Left lung (tissue), 4 donors: ENCODE measurements at regions not wholly inside any gene's neighbourhood (a gene's known extent, or its start where the extent isn't known, plus 50 kb on each side); places are given as distances from the start of the nearest gene placed in this dataset.
A peak's percentile ranks its signal among the peaks of the same experiment; 100 is the strongest.

Experiments
- ATAC-seq: fragments of 200-7000 bp; cut with Tn5 transposase; one replicate; pipeline ENCODE4 v1.9.1; 2020; ENCODE audit warnings: moderate library complexity
- DNase-seq, 4 donors: peaks; one replicate each; pipeline ENCODE4 v3.0.0-alpha.2; 2013 to 2020
- H3K27ac ChIP-seq, 2 donors: fragments of 200-600 bp; sonication (generic) in 1 of 2; one replicate each; pipeline versions ENCODE4 v1.5.0 to v1.8.0; 2020 to 2021
- H3K27me3 ChIP-seq, 2 donors: fragments of 200-600 bp; sonication (generic) in 1 of 2; one replicate each; pipeline versions ENCODE4 v1.5.0 to v1.8.0; 2020 to 2021
- H3K36me3 ChIP-seq, 2 donors: fragments of 200-600 bp; sonication (generic) in 1 of 2; one replicate each; pipeline versions ENCODE4 v1.5.0 to v1.8.0; 2020 to 2021
- H3K4me1 ChIP-seq, 2 donors: fragments of 200-600 bp; one replicate each; pipeline ENCODE4 v1.8.0; 2021
- H3K4me3 ChIP-seq, 2 donors: fragments of 200-600 bp; sonication (generic) in 1 of 2; one replicate each; pipeline versions ENCODE4 v1.5.0 to v1.8.0; 2020 to 2021; ENCODE audit warnings: mild to moderate bottlenecking in 1 of 2
- H3K9me3 ChIP-seq, 2 donors: fragments of 200-600 bp; sonication (generic) in 1 of 2; one replicate each; pipeline versions ENCODE4 v1.5.0 to v1.8.0; 2020 to 2021
- CTCF ChIP-seq, 2 donors: fragments of 200-600 bp; sonication (generic) in 1 of 2; IDR thresholded peaks; one replicate each; pipeline versions ENCODE4 v1.5.0 to v1.8.0; 2021; ENCODE audit warnings: antibody characterized with exemption in 2 of 2
- intact Hi-C, 2 donors: fragments of 100-400 bp; cut with DNase I; formaldehyde crosslinking; loops; one replicate each; pipeline versions ENCODE4 v1.11.2 to v1.14.2; 2022
- donor health status: DM: no; HTN: yes; CAD: no.
- donor health status: DM: no; HTN: no; CAD: no.

- Histone ChIP-seq H3K36me3 (no peaks in the 10 kb centered on the region), H3K9me3 (peaks cover 0 to 2% of the 10 kb centered on the region in 2 donors), H3K27ac (no peak overlapping the region), H3K4me3 (no peak overlapping the region), H3K27me3 (no peaks in the 10 kb centered on the region), H3K4me1 (no peaks in the 10 kb centered on the region)
- peak; percentile 59 for ATAC-seq
- no peak for DNase-seq
- intact Hi-C loops: no loop called here
- no peak for TF ChIP-seq CTCF (IDR thresholded peaks at IDR 0.05)
Observed at GRCh38 chr13:59112221-59112718, 1051.5 kb downstream of the DIAPH3 start.

GRCh38 chr13:59119475-59119874 lies 1044.3 kb downstream of the DIAPH3 start:
- no peak for TF ChIP-seq CTCF (IDR thresholded peaks at IDR 0.05)
- no peaks in the 10 kb centered on the region for H3K27me3 ChIP-seq
- H3K27ac ChIP-seq: no peak overlapping the region
- no peak overlapping the region for H3K4me3 ChIP-seq
- intact Hi-C loops: no loop called here
- DNase-seq (no peak), ATAC-seq (no peak)
- no peaks in the 10 kb centered on the region for H3K9me3 ChIP-seq
- no peaks in the 10 kb centered on the region for H3K4me1 ChIP-seq
- H3K36me3 ChIP-seq: no peaks in the 10 kb centered on the region

GRCh38 chr13:59120297-59120843 lies 1043.4 kb downstream of the DIAPH3 start:
- H3K9me3 ChIP-seq: no peaks in the 10 kb centered on the region
- H3K4me3 ChIP-seq: no peak overlapping the region
- H3K4me1 ChIP-seq: no peaks in the 10 kb centered on the region
- no peaks in the 10 kb centered on the region for H3K36me3 ChIP-seq
- intact Hi-C loops: no loop called here
- H3K27ac ChIP-seq: no peak overlapping the region
- no peaks in the 10 kb centered on the region for H3K27me3 ChIP-seq
- DNase-seq: no peak
- ATAC-seq: no peak
- TF ChIP-seq CTCF (IDR thresholded peaks at IDR 0.05): no peak

GRCh38 chr13:59121507-59121906 lies 1042.2 kb downstream of the DIAPH3 start:
- Histone ChIP-seq H3K4me3 (no peak overlapping the region), H3K4me1 (no peaks in the 10 kb centered on the region), H3K27ac (no peak overlapping the region), H3K27me3 (no peaks in the 10 kb centered on the region), H3K36me3 (no peaks in the 10 kb centered on the region), H3K9me3 (no peaks in the 10 kb centered on the region)
- DNase-seq: no peak
- intact Hi-C loops: no loop called here
- ATAC-seq: no peak
- no peak for TF ChIP-seq CTCF (IDR thresholded peaks at IDR 0.05)

GRCh38 chr13:59126474-59126873 lies 1037.3 kb downstream of the DIAPH3 start:
- intact Hi-C loops: no loop called here
- no peak overlapping the region for H3K4me3 ChIP-seq
- no peak for TF ChIP-seq CTCF (IDR thresholded peaks at IDR 0.05)
- H3K36me3 ChIP-seq: no peaks in the 10 kb centered on the region
- DNase-seq (no peak), ATAC-seq (no peak)
- no peak overlapping the region for H3K27ac ChIP-seq
- H3K4me1 ChIP-seq: no peaks in the 10 kb centered on the region
- H3K9me3 ChIP-seq: no peaks in the 10 kb centered on the region
- no peaks in the 10 kb centered on the region for H3K27me3 ChIP-seq
